Duodenal mucosa (tissue), 2 donors: ENCODE measurements at regions not wholly inside any gene's neighbourhood (a gene's known extent, or its start where the extent isn't known, plus 50 kb on each side); places are given as distances from the start of the nearest gene placed in this dataset.

Source experiments
- H3K27ac ChIP-seq: one replicate; pipeline ENCODE4 v1.7.0; 2013; ENCODE audit warnings: low read depth, low read length
- H3K27me3 ChIP-seq, 2 donors: one replicate each; pipeline ENCODE4 v1.7.0; 2013; ENCODE audit warnings: low read length in 2 of 2, control low read depth in 1 of 2; ENCODE audit not compliant: insufficient read depth in 2 of 2, control insufficient read depth in 1 of 2
- H3K36me3 ChIP-seq, 2 donors: one replicate each; pipeline ENCODE4 v1.7.0; 2013; ENCODE audit warnings: low read length in 2 of 2, control low read depth in 1 of 2; ENCODE audit not compliant: insufficient read depth in 2 of 2, control insufficient read depth in 1 of 2
- H3K4me1 ChIP-seq, 2 donors: one replicate each; pipeline ENCODE4 v1.7.0; 2013; ENCODE audit warnings: low read length in 2 of 2, control low read depth in 1 of 2; ENCODE audit not compliant: insufficient read depth in 2 of 2, control insufficient read depth in 1 of 2
- H3K4me3 ChIP-seq, 2 donors: one replicate each; pipeline ENCODE4 v1.7.0; 2013; ENCODE audit warnings: low read length in 2 of 2, low read depth in 1 of 2
- H3K9ac ChIP-seq, 2 donors: one replicate each; pipeline ENCODE4 v1.7.0; 2013; ENCODE audit warnings: low read length in 2 of 2, low read depth in 1 of 2
- H3K9me3 ChIP-seq, 2 donors: one replicate each; pipeline ENCODE4 v1.7.0; 2013; ENCODE audit warnings: low read length in 2 of 2, control low read depth in 1 of 2; ENCODE audit not compliant: control insufficient read depth in 1 of 2

GRCh38 chr3:74119221-74119620, 494.5 kb upstream of the PDZRN3 start:
- H3K27ac ChIP-seq, result no peak overlapping the region
- no peaks in the 10 kb centered on the region for H3K27me3 ChIP-seq

DNA sequence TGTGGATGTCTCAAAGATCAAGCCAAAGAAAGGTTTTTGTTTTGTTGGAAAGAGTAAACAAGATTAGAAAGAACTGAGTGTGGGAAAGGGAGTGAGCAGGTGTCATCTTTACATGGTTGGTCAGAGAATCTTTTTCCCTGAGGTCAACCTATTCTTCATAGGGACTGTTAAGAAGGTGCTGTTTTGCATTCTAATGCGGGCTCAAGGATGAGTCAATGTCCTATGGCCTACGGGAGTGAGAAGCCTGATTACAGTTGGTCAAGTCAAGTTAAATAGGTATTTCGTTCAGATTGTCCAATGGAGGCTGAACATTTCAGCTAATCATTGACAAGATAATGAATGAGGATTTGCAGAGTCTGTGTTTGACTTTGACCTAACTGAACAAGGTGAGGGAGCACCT, 491.2 kb upstream of the PDZRN3 start:
- H3K27me3 ChIP-seq, result no peaks in the 10 kb centered on the region
- no peaks in the 10 kb centered on the region for H3K4me1 ChIP-seq
- no peak overlapping the region for H3K9ac ChIP-seq
- H3K4me3 ChIP-seq, result no peak overlapping the region
- no peaks in the 10 kb centered on the region for H3K9me3 ChIP-seq
- no peak overlapping the region for H3K27ac ChIP-seq
- no peaks in the 10 kb centered on the region for H3K36me3 ChIP-seq

More at GRCh38 chr3:74119221-74119620, 494.5 kb upstream of the PDZRN3 start:
- Histone ChIP-seq H3K36me3 (no peaks in the 10 kb centered on the region), H3K4me3 (no peak overlapping the region), H3K4me1 (no peaks in the 10 kb centered on the region), H3K9ac (no peak overlapping the region), H3K9me3 (no peaks in the 10 kb centered on the region)

DNA sequence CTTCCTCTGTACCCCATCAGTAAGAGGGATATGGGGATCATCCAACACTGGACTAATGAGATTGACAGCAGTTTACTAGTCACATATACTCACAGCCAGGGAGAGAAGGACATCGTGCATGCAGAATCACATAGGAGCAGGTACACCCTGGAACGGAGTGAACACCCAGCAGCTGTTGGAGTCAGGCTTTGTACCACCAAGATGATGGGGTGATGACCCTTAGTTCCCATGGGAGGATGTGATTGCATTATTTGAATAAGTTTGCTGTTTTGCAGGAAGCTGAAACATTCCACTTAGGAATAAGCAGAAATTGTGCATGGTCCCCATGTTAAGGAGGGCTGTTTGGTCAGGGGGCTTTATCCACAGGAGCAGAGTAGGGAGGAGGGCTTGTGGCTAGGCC, 482.7 kb upstream of the PDZRN3 start:
- no peak overlapping the region for H3K9ac ChIP-seq
- no peak overlapping the region for H3K27ac ChIP-seq
- no peaks in the 10 kb centered on the region for H3K36me3 ChIP-seq
- H3K9me3 ChIP-seq, result no peaks in the 10 kb centered on the region
- H3K4me1 ChIP-seq, result no peaks in the 10 kb centered on the region
- H3K27me3 ChIP-seq, result no peaks in the 10 kb centered on the region
- no peak overlapping the region for H3K4me3 ChIP-seq

DNA sequence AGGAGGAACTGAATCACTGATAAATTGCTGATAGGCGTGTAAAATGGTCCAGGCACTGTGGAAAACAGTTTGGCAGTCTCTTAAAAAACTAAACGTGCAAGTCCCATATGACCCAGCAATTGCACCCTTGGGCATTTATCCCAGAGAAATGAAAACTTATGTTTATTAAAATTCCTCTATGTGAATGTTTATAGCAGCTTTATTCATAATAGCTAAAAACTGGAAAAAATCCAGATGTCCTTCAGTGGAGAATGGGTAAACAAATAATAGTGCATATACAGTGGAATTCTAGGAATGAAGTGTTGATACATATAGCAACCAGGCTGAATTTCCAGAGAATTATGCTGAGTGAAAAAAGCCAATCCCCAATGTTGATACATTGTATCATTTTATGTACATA, 482.2 kb upstream of the PDZRN3 start:
- Histone ChIP-seq H3K27ac (no peak overlapping the region), H3K27me3 (no peaks in the 10 kb centered on the region), H3K36me3 (no peaks in the 10 kb centered on the region), H3K9me3 (no peaks in the 10 kb centered on the region), H3K4me1 (no peaks in the 10 kb centered on the region), H3K9ac (no peak overlapping the region), H3K4me3 (no peak overlapping the region)

DNA sequence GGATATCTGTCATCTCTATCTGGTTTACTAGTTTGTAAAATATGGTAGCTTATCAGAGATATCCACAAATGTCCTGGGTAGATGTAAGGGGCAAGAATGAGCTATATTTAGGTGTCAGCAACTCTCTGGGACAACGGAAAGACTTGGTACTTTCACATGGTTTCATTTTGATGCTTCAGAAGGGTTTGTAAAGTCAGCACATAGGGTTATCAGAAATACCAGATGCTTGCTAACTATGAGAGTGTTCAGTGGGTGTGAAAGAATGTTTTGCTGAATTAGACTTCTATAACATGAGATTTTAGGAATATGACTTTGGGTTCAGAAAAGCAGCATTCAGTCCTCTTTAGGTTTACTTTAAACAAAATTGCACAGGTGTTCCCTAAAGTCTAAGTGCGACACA, 466.5 kb upstream of the PDZRN3 start:
- H3K27me3 ChIP-seq, result no peaks in the 10 kb centered on the region
- H3K4me3 ChIP-seq, result no peak overlapping the region
- no peak overlapping the region for H3K27ac ChIP-seq
- H3K36me3 ChIP-seq, result no peaks in the 10 kb centered on the region
- H3K9ac ChIP-seq, result no peak overlapping the region
- H3K4me1 ChIP-seq, result no peaks in the 10 kb centered on the region
- no peaks in the 10 kb centered on the region for H3K9me3 ChIP-seq

GRCh38 chr3:74089814-74090213, 465.1 kb upstream of the PDZRN3 start:
- H3K4me1 ChIP-seq, result no peaks in the 10 kb centered on the region

DNA sequence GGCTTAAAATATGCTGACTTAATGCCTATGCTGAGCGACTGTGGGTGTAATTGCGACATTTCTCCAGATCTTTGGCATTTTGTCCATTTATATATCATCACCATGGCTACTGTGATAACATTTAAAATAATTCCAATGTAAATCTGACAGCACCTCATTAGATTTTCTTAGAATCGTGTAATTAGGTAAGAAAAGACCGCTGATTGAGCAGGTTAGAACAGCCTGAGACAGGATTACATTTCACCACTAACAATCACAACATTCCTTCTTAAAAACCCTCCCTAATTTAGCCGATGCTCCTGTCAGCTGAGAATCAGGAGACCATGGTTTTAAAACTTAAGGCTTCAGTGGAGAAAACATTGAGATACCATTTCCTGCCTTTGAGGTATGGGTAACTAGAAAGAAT, 455.3 kb upstream of the PDZRN3 start:
- Histone ChIP-seq H3K9me3 (no peaks in the 10 kb centered on the region), H3K36me3 (no peaks in the 10 kb centered on the region), H3K4me1 (no peaks in the 10 kb centered on the region), H3K27ac (no peak overlapping the region), H3K4me3 (no peak overlapping the region), H3K9ac (no peak overlapping the region), H3K27me3 (no peaks in the 10 kb centered on the region)

More at GRCh38 chr3:74089814-74090213, 465.1 kb upstream of the PDZRN3 start:
- Histone ChIP-seq H3K4me3 (no peak overlapping the region), H3K27me3 (no peaks in the 10 kb centered on the region), H3K9me3 (no peaks in the 10 kb centered on the region), H3K36me3 (no peaks in the 10 kb centered on the region), H3K9ac (no peak overlapping the region), H3K27ac (no peak overlapping the region)

DNA sequence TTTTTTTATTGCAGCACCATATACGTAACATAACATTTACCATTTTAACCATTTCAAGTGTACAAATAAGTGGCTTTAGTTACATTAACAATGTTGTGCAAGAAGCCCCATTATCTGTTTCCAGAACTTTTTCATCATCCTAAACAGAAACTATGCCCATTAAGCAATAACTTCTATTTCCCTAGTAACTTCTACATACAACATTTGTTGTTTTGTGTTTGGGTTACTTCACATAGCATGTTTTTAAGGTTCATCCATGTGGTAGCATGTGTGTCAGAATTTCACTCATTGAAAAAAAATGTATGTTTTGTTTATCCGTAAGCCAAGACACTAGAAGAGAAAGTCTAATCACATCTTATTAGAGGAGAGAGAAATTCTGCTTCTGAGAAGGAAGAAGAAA, 450.5 kb upstream of the PDZRN3 start:
- Histone ChIP-seq H3K36me3 (no peaks in the 10 kb centered on the region), H3K27me3 (no peaks in the 10 kb centered on the region), H3K9ac (no peak overlapping the region), H3K4me1 (no peaks in the 10 kb centered on the region), H3K9me3 (no peaks in the 10 kb centered on the region), H3K4me3 (no peak overlapping the region), H3K27ac (no peak overlapping the region)

- H3K27me3 ChIP-seq, result no peaks in the 10 kb centered on the region
- H3K36me3 ChIP-seq, result no peaks in the 10 kb centered on the region
- no peaks in the 10 kb centered on the region for H3K4me1 ChIP-seq
- no peaks in the 10 kb centered on the region for H3K9me3 ChIP-seq
- no peak overlapping the region for H3K27ac ChIP-seq
- no peak overlapping the region for H3K4me3 ChIP-seq
- no peak overlapping the region for H3K9ac ChIP-seq
These were observed 450.0 kb upstream of the PDZRN3 start for GRCh38 chr3:74074700-74075099.

DNA sequence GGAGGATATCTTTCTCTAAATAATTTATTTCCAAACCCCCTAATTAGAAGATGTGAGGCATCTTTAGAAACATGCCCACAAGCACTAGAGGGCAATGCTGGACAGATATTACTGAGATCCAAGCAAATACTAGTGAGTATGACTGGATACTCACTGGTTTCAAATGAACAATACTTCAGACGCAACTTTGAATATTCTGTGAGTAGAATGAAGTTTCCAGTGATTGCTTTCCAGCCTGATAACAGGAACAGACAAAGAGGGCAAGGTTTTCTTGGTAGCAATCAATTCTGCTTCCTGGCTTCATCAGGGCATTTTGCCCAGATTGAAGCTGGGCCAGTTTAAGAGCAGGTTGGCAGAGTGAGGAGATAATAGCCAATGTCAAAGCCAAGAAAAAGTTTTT, 442.6 kb upstream of the PDZRN3 start:
- Histone ChIP-seq H3K9me3 (no peaks in the 10 kb centered on the region), H3K4me1 (no peaks in the 10 kb centered on the region), H3K27ac (no peak overlapping the region), H3K4me3 (no peak overlapping the region), H3K27me3 (no peaks in the 10 kb centered on the region), H3K9ac (no peak overlapping the region), H3K36me3 (no peaks in the 10 kb centered on the region)

GRCh38 chr3:74066456-74066855, 441.7 kb upstream of the PDZRN3 start:
- Histone ChIP-seq H3K9me3 (no peaks in the 10 kb centered on the region), H3K4me3 (no peak overlapping the region), H3K4me1 (no peaks in the 10 kb centered on the region), H3K9ac (no peak overlapping the region), H3K27me3 (no peaks in the 10 kb centered on the region), H3K27ac (no peak overlapping the region), H3K36me3 (no peaks in the 10 kb centered on the region)
